CD4-positive, alpha-beta T cell treated with Interleukin-21 for 1 hour (primary cell): ENCODE measurements at regions not wholly inside any gene's neighbourhood (a gene's known extent, or its start where the extent isn't known, plus 50 kb on each side); places are given as distances from the start of the nearest gene placed in this dataset.
"Not testable (repeated sequence)": the region's sequence is repeated elsewhere in the genome, so short reads cannot be mapped to it uniquely, and the experiment has no call there.

Experiments
- DNase-seq: peaks from one replicate; pipeline ENCODE4 v3.0.0-alpha.2; 2020

DNA sequence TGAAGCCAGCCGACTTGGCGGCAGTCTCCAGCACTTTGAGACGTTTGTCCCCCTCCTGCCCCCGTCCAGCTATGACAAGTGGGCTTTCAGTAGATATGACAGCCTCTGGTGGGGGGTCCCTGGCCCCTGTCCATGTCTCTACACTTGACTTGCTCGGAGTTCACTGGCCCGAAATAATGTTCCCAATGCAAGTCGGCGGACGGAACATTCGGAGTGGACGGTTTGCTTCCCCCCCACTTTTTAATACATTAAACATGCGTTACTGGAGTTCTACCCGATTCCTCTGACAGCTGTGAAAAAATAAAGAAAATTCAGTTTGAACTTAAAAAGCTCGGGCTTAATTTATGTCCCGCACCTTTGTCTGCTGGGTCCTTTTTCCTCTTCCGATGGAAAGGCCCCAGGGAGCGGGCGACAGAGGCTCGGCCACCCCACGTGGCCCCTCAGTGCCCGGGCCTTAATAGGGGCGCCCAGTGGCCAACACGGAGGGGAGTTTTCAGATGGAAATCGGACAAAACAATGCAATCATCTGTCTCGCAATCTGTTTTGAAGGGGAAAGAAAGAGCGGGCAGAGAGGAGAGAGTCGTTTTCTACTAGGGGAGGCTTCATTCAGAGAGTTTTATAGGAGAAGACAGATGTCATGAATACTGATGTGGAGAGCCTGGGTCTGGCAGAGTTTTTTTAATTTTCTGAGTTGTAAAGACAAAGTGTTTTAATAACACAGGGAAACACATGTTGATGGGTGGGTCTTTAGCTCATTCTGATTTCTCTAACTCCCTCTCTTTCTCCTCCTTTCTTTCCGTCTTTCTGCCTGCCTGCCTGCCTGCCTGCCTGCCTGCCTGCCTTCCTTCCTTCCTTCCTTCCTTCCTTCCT is 50.2 kb downstream of the SMIM38 start:
- no peak for DNase-seq

GRCh38 chr11:69206613-69206965 is 50.9 kb downstream of the SMIM38 start:
- DNase-seq, result not testable (repeated sequence)

GRCh38 chr11:69207165-69207889 is 51.6 kb downstream of the SMIM38 start:
- DNase-seq, result no peak

DNA sequence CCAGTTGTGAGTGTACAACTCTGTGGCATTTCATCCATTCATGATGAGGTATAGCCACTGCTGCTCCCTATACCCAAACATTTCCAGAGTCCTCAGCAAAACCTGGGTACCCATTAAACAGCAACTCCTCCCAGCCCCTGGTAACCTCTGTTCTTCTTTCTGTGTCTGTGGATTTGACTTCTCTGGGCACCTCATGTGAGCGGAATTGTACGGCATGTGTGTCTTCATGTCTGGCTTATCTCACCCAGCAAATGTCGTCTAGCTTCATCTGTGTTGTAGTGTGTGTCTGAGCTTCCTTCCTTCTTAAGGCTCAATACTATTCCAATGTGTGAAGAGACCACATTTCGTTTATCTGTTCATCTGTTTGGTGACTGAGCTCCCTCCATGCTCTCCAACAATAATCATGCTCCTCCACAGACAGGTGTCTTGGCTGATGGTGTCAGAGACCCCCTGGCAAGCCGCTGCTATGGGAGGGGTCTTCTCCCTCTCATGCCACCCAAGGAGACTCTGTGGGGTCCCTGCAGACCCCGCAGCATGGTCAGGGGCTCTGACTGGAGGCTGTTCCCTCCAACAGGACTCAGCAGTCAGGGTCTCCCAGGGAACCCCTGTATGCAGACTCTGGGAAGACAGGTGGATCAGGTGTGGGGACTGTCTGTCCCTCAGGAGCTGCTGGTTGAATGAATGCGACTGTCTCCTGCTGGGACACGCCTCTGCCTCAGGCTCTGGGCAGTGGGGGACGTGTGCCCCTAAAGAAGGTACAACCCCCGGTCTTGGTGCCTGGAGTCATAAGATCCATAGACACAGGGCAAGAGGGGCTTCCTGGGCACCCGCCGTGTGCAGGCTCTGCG is 52.7 kb downstream of the SMIM38 start:
- DNase-seq, result no peak

- DNase-seq, result no peak
Measured at GRCh38 chr11:69209038-69209350, 53.3 kb downstream of the SMIM38 start.

DNA sequence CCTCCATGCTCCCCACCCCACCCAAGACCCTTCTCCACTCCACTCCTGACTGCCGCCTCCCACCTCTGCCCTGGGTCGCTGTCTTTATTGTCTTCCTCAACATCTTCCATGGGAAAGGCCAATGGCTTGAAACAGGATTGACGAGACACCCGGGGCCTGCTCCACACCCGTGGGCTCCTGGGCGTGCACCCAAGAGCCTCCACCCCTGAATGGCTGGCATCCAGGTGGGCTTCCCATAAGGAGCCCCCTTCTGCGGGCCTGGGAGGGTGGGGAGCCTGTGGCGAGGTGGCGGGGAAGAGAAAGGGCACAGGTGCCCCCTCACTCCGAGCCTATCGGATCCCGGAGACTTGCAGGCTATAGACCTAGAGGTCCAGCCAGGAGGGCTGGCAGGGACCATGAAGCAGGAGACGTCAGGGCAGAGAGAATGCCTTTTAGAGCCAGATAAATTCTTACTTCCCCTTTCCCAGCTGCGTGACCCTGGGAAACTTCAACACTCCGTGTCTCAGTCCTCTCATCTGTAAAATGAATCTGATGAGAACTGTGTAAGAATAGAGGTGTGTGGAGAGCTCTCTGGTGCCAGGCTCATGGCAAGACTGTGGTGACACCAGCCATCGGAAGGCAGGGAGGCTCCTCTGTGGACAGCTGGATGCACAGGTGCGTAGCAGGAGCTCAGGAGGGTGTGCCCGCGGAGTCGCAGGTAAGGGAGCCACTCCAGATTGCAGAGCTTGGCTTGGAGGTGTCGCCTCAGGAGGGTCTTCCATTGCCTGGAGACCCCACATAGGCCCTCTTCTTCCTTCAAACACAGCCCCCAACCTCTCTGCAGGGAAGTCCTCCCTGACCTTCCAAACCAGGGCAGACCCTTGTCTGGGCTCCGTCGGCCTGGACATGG is 53.9 kb downstream of the SMIM38 start:
- DNase-seq, result no peak

- DNase-seq, result no peak
Measured at GRCh38 chr11:69210310-69211035, 54.7 kb downstream of the SMIM38 start.

- no peak for DNase-seq
Measured at GRCh38 chr11:69211540-69211919, 55.8 kb downstream of the SMIM38 start.

- DNase-seq, result no peak
Measured at GRCh38 chr11:69211920-69212797, 56.4 kb downstream of the SMIM38 start.

DNA sequence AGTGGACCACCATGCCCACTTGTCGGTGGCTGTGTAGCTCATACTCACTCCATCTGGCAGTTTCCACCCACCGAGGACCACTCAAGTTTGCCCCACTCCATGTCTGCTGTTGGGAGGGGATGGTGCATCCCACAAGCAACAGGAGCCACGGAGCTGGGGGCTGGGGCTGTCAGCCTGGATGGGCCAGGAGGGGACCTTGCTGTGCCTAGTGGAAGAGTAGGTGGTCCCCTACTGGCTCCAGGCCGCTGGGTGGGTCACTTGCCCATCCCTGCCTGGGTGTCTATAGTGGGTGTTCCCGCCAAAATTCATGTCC is 57.0 kb downstream of the SMIM38 start:
- DNase-seq, result no peak

DNA sequence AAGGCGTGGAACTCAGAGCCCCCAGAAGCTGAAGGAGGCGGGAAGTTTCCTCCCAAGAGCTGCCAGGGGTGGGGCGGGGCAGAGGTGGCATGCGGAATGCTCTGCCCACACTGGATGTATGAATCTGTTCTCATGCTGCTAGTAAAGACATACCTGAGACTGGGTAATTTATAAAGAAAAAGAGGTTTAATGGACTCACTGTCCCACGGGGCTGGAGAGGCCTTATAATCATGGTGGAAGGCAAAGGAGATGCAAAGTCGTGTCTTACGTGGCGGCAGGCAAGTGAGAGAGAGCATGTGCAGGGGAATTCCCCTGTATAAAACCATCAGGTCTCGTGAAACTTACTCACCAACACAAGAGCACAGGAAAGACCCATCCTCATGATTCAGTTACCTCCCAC is 57.6 kb downstream of the SMIM38 start:
- DNase-seq, result no peak

GRCh38 chr11:69213964-69214363 is 58.2 kb downstream of the SMIM38 start:
- DNase-seq, result no peak

GRCh38 chr11:69215216-69215615 is 59.5 kb downstream of the SMIM38 start:
- no peak for DNase-seq

DNA sequence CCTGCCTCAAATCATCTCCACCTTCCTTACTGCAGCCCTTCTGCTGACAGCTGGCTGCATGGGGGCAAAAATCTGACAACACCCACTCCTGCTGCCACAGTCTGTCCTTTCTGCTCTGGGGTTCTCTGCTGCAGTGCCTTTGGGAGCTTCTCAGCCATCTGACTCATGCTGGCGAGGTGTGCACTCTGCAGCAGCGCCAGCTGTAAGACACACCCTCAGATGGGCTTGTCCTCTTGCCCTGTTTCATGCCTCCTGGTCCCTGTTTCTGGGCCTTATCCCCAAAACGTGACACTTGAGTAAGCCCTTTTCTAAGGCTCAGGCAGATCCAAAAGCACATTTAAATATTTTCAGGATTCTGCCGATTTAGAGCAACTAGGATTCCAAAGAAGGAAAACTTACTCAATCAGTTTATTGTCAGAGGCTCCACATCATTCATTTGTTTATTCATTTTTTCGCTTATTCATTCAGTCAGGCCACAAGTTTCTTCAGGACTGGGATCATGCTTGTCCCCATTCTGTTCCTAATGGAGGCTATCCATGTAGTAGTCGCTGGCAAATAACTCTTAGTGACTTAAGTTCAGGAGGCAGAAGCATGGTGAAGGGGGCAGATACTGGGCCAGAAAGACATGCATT is 60.2 kb downstream of the SMIM38 start:
- no peak for DNase-seq

- DNase-seq, result no peak
Measured at GRCh38 chr11:69216647-69217051, 60.9 kb downstream of the SMIM38 start.

DNA sequence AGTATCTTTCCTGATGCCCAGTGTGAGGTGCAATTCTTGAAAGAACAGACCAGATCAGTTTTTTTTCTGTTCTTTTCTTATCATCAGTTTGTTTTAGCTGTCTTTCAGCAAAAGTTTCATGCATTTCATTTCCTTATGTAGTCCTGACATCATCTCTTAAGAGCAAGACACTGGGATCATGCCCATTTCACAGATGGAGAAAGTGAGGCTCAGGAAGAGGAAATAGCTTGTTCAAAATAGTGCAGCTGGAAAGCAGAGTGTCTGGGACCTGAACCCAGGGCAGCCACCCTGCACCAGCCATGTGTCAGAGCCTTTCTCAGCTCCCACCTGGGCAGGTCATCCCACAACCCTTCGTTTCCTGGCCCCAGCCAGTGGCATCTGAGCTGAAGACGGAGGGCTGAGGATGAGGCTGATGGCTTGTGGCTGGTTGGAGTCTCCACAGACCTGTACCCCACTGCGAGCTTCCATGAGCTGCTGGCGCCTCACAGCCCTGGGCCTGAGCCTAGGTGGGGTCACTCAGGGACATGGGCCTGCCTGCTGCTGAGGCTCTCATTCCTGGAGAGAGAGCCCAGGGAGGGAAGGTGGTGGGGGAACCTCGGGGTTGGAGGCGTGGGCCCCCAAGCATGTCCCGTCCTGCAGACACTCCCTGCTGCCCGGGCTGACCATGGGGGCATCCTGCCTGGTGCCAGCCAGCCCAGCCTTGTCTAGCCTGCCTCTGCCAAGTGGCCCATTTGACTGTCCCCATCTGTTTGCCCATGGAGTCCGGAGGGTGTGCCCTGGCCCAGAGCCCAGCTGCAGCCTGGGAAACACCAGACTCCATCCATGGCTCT is 61.8 kb downstream of the SMIM38 start:
- DNase-seq, result no peak

- DNase-seq, result no peak
Measured at GRCh38 chr11:69218271-69218682, 62.5 kb downstream of the SMIM38 start.

GRCh38 chr11:69218946-69219720 is 63.4 kb downstream of the SMIM38 start:
- no peak for DNase-seq

DNA sequence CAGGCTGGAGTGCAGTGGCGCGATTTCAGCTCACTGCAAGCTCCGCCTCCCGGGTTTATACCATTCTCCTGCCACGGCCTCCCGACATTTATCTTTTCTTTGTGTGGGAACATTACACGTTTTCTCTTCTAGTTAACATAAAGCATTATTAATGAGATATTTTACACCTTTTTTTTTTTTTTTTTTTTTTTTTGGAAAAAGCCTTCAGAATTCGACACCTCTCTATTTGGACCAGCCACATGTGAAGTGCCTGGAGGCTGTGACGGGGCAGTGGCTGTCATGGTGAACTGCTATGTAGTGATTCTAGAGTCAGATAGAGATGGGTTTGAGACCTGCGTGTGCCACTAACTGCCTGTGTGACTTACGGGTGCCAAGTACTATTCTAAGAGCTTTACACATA is 64.3 kb downstream of the SMIM38 start:
- DNase-seq, result no peak
